ENCODE measurements at regions not wholly inside any gene's neighbourhood (a gene's known extent, or its start where the extent isn't known, plus 50 kb on each side); places are given as distances from the start of the nearest gene placed in this dataset.

DNA sequence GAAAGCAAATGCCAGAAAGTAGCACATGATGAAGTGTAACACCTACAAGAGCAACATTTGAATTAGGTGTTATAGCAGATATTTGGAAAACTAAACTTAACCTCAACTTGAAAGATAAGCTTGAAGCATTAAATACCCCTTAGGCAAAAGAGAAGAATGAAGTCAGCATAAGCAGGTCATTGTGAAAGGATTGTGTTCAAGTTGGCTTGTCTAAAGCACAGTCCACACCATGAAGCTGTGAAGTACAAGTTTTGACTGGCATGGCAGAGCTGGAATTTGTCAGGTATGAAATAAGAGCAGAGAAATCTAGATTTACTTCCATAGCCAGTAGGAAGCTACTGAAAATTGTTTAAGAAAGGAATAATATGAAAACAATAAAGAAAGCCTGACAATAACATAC, 480.3 kb upstream of the POT1 start:
- TF ChIP-seq, protein P1, sequence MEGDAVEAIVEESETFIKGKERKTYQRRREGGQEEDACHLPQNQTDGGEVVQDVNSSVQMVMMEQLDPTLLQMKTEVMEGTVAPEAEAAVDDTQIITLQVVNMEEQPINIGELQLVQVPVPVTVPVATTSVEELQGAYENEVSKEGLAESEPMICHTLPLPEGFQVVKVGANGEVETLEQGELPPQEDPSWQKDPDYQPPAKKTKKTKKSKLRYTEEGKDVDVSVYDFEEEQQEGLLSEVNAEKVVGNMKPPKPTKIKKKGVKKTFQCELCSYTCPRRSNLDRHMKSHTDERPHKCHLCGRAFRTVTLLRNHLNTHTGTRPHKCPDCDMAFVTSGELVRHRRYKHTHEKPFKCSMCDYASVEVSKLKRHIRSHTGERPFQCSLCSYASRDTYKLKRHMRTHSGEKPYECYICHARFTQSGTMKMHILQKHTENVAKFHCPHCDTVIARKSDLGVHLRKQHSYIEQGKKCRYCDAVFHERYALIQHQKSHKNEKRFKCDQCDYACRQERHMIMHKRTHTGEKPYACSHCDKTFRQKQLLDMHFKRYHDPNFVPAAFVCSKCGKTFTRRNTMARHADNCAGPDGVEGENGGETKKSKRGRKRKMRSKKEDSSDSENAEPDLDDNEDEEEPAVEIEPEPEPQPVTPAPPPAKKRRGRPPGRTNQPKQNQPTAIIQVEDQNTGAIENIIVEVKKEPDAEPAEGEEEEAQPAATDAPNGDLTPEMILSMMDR (IDR thresholded peaks at IDR 0.05) = no peak
- TF ChIP-seq POLR2A (IDR thresholded peaks at IDR 0.05) = no peak
